SK-N-MC (cell line): ENCODE measurements at regions not wholly inside any gene's neighbourhood (a gene's known extent, or its start where the extent isn't known, plus 50 kb on each side); places are given as distances from the start of the nearest gene placed in this dataset.
"Not testable (repeated sequence)": the region's sequence is repeated elsewhere in the genome, so short reads cannot be mapped to it uniquely, and the experiment has no call there.

Experiments used
- EZH2 ChIP-seq: fragments of 200-600 bp; sonication (generic); IDR thresholded peaks from one replicate; pipeline ENCODE4 v1.6.1; 2017; ENCODE audit warnings: antibody characterized with exemption
- FOXP2 ChIP-seq: optimal IDR thresholded peaks from 2 replicates; pipeline ENCODE3; 2011; ENCODE audit warnings: mild to moderate bottlenecking, moderate library complexity; ENCODE audit not compliant: insufficient read depth; ENCODE audit errors: extremely low read length, control extremely low read depth
- POLR2AphosphoS5 ChIP-seq: IDR thresholded peaks from 2 replicates; pipeline ENCODE4 v1.6.1; 2012; ENCODE audit warnings: mild to moderate bottlenecking, low read depth, low read length, borderline replicate concordance

DNA sequence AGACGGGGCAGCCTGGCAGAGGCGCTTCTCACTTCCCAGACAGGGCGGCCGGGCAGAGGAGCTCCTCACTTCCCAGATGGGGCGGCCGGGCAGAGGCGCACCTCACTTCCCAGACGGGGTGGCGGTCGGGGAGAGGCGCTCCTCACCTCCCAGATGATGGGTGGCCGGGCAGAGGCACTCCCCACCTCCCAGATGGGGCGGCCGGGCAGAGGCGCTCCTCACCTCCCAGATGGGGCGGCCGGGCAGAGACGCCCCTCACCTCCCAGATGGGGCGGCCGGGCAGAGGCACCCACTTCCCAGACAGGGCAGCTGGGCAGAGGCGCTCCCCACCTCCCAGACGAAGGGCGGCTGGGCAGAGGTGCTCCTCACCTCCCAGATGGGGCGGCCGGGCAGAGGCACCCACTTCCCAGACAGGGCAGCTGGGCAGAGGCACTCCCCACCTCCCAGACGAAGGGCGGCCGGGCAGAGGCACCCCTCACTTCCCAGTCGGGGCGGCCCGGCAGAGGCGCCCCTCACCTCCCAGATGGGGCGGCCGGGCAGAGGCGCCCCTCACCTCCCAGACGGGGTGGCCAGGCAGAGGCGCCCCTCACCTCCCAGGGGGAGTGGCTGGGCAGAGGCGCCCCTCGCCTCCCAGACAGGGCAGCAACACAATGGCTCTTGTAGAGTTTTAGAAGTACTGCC, 258.8 kb downstream of the HAPSTR1 start:
- not testable (repeated sequence) for TF ChIP-seq EZH2, POLR2AphosphoS5, FOXP2
